Stimulated activated CD8-positive, alpha-beta memory T cell treated with anti-CD3 and anti-CD28 coated beads, Interleukin-4, amount 100 ng/mL, for 4 hours (primary cell): ENCODE measurements at regions not wholly inside any gene's neighbourhood (a gene's known extent, or its start where the extent isn't known, plus 50 kb on each side); places are given as distances from the start of the nearest gene placed in this dataset.

Source experiments
- DNase-seq, 2 donors: peaks; one replicate each; pipeline ENCODE4 v3.0.0-alpha.2; 2020; ENCODE audit warnings: low read depth in 2 of 2, low spot score in 1 of 2

- no peak for DNase-seq
Observed at GRCh38 chr13:103157016-103157415, 90.8 kb upstream of the SLC10A2 start.

GRCh38 chr13:103156346-103156998 lies 90.3 kb upstream of the SLC10A2 start:
- no peak for DNase-seq

GRCh38 chr13:103153466-103153865 lies 87.2 kb upstream of the SLC10A2 start:
- no peak for DNase-seq

GRCh38 chr13:103147961-103148360 lies 81.7 kb upstream of the SLC10A2 start:
- DNase-seq: no peak

- DNase-seq: no peak
Observed at GRCh38 chr13:103145442-103145841, 79.2 kb upstream of the SLC10A2 start.

- no peak for DNase-seq
Observed at GRCh38 chr13:103143432-103143831, 77.2 kb upstream of the SLC10A2 start.

- DNase-seq: no peak
Observed at GRCh38 chr13:103142151-103142550, 75.9 kb upstream of the SLC10A2 start.

- DNase-seq: no peak
Observed at GRCh38 chr13:103140001-103140671, 73.9 kb upstream of the SLC10A2 start.

- DNase-seq: no peak
Observed at GRCh38 chr13:103134271-103134670, 68.1 kb upstream of the SLC10A2 start.

GRCh38 chr13:103133556-103133955 lies 67.3 kb upstream of the SLC10A2 start:
- DNase-seq: no peak

GRCh38 chr13:103130681-103131210 lies 64.5 kb upstream of the SLC10A2 start:
- no peak for DNase-seq

GRCh38 chr13:103130146-103130545 lies 63.9 kb upstream of the SLC10A2 start:
- DNase-seq: no peak
